ENCODE measurements at regions not wholly inside any gene's neighbourhood (a gene's known extent, or its start where the extent isn't known, plus 50 kb on each side); places are given as distances from the start of the nearest gene placed in this dataset.

DNA sequence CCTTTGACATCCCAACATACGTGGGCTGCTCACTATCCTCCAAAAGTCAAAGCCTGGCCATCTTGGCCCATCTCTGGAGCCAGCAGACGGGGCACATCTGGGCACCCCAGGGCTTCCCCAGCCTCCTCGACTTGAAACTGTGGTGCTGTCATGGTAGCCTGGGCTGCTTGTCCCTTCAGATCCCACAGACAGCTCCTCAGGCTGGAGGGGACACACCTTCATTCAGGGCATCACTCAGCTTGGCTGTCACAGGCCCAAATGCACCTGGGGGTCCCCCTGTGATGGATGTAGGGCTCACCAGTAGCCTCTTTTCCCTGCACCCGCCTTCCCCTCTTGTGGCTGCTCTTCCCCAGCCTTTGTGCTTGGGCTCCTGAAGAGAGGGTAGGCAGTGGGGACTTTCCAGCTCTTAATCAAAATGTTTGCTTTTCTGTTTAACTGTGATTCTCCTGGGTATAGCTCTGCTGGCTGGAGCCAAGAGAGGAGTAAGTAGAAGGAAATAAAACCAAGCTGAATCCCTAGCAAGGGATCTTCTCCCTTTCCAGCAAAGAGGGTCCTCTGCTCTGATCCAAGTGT is 92.3 kb downstream of the GYPC start:
- no peak for DNase-seq

DNA sequence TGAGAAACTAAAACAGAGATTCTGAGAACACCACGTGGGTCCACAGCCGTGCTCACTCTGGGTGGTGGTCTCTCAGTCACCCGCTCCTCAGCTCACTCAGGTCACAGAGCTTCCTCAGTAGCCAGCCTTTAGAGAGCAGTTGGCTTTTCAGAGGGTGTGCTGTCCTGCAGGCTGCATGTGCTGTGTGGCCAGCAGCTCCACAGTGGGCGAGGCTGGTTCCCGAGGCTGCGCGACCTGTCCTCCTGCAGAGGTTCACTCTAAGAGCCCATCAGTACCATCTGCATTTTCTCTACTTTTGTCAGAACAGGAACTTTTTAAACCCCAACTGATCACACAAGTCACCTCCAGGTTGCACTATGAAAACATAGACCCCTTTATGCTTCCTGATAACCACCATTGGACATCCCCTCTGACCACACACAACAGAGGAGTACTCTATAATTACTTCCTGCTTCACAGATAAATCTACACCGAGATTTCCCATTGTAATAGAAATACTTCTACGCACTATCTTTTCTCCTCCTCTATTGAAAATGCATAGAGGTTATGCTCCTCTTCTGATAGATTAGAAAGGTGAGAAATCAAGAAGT is 93.1 kb downstream of the GYPC start:
- DNase-seq: no peak

DNA sequence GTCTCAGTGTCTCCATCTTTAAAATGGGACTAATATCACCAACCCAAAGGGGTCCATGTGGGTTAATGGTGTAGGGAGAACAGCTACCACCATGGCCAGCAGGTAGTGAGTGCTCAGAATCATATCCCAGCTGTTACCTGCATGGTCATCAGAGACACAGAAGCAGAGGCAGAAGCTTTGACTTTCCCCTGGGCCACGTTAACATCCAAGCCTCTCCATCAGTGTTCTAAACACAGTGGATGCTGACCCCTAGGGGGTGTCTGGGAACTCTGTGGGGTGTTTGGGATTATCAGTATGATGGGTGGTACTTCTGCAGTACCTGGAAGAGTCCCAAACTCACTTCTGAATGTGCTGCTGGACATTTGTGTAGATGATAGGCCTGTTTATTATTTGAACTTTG is 93.6 kb downstream of the GYPC start:
- peak; percentile 1 for DNase-seq

DNA sequence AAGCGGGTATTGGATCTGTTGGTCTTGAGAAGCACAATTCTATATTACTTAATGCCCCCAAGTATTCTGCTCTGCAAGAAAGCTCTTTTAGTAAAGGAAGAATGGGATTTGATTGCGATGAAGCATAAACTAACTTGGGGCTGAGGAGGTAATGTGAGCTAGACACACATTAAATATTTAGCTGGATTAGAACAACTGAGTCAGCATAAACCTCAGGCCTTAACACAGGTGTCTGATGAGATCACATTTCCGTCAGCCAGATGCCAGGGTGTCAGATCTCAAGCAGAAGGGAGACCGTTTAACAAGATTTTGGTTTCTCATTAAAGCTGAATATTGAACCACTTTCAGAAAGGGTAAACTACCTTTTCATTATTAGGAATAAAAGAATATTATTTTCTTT is 94.5 kb downstream of the GYPC start:
- no peak for DNase-seq

DNA sequence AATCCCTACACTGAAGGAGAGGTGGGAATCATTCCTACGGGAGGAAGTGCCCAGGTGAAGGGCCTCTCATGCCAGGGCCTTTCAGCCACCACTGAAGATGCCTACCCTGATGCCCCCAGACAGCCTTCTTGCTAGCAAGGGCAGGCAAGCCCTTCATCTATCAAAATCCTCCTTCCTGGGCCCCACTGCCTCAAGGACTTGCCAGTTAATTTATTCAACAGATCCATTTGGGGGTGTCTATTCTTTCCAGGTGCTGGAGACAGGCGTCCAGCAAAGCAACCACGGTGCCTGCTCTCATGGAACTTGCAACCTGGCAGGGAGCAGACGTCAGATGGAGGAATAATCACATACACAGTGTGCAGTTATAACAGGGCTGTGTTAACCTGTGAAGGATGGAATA is 95.5 kb downstream of the GYPC start:
- no peak for DNase-seq

DNA sequence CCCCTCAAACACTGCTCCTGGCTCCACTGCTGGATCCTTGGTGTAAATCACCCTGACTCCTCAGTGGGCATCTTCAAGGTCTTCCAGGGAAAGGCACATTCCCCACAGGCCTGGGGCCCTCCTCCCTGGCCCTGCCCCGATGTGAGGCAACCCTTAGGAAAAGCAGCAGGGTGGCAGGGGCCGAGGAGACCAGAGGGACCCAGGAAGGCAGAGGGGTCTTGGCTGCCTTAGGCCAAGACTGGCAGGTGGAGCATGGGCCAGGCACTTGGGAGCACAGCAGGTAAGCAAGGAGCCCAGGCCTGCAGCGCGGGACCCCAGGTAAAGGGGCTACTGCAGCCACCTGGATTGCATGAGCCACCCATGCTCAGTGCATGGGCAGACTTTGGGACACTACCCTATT is 96.9 kb downstream of the GYPC start:
- DNase-seq: no peak

DNA sequence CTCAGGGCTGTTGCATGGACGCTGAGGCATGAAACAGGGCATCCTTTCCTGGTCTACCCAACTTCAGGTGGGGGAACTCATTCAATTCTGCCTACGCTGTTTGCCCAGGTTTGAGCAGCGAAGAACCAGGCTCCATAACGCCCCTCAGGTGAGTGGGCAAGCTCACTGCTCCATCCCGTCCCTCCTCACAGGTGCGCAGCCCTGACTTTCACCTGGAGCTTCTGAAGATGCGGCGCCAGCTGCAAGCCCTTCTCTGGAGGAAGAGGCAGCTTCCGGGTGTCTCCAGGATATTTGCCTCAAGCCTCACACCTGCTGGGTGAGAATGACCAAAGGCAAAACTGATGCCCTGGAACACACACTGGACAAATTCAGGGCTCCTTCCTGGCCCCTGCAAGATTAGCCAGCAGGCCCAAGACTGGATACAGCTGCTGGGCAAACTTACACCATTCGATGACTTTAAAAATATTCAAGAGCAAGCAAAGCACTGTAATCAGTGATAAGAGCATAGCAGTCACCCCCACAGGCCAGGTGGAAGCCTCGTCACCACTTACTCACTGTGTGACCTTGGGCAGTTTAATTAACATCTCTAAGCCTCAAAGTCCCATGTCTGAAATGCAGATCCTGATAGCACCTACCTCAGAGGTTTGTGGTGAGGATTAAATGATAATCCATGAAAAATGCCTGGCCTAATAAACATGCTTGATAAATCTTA is 97.7 kb downstream of the GYPC start:
- DNase-seq: no peak

DNA sequence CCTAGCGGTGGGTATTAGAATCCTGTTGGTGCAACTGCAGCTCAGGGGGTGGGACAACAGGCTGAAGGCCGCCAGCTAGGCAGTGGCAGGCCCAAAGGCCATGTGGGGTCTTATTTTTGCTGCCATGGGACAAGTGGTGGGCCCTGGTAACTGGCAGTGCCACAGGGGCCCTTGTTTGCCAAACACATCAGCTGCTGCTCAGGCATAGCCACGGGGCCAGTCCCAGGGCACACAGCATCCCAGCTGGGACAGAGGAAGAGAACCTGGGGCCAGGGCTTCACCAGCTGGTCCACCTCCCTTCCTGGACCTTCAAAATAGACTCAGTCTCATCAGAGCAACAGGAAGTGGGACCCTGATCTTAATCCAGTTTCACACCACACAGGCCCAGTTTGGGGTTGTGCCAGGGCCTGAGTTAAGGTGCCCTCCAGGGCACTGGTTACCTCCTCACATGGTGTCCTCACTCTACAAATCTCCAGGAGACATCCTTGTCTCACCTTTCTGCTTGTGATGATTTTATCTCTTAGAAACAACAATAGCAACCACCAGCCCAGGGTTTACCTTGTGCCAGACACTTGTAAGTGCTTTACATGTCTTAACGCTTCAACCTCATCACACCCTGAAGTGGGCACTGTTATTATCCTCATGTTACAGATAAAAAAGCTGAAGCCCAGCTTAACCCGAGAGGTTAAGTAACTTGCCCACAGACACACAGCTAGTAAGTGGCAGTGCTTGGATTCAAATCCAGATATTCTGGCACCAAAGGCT is 98.5 kb downstream of the GYPC start:
- DNase-seq: no peak

DNA sequence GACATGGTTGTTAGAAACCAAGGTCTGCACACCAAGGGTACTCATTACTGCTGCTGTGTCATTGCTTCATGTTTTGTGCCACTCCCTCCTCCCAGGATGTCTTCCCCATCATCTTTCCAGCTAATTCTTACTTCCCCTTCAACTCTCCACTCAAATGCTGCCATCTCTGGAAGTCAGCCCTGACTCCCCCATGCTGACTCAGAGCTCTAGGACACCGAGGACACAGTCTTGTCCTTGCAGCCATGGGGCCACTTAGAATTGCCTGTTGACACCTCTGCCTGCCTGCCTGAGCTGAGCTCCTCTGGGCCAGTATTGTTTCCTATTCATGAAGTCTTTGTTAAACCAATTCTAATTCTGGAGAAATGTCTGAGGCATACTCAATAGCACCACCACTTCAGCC is 100.2 kb downstream of the GYPC start:
- no peak for DNase-seq

DNA sequence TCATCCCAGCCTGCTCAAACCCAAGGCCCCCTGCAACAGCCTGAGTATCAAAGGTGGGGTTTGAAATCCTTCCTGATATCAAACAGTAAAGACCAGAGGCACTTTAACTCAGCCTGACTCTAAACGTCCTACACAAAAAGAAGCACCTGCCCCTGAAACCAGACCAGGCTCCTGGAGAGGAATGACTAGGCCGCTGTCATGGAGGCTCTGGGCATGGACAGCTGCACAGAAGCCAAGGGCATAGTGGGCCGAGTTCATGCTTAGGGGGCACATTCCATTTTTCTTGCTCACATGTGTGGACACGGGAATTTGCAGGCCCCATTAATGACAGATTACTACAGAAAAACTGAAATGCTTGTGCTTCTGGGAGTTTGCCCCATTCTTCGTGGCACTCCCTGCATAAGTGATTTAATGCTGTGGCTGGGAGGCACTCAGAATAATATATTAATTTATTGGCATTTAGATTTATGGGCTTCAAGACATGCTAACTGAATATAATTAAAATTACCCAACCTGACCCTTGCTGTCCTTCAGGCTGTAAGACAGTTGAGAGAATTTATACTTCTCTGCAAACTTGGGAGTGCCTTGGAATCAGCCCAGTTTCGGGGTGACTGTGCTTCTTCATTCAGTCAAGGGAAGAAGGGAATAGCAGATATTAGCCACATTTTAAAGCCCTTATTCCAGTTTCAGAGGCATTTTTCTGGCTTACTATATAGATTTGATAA is 105.5 kb downstream of the GYPC start:
- DNase-seq: no peak

DNA sequence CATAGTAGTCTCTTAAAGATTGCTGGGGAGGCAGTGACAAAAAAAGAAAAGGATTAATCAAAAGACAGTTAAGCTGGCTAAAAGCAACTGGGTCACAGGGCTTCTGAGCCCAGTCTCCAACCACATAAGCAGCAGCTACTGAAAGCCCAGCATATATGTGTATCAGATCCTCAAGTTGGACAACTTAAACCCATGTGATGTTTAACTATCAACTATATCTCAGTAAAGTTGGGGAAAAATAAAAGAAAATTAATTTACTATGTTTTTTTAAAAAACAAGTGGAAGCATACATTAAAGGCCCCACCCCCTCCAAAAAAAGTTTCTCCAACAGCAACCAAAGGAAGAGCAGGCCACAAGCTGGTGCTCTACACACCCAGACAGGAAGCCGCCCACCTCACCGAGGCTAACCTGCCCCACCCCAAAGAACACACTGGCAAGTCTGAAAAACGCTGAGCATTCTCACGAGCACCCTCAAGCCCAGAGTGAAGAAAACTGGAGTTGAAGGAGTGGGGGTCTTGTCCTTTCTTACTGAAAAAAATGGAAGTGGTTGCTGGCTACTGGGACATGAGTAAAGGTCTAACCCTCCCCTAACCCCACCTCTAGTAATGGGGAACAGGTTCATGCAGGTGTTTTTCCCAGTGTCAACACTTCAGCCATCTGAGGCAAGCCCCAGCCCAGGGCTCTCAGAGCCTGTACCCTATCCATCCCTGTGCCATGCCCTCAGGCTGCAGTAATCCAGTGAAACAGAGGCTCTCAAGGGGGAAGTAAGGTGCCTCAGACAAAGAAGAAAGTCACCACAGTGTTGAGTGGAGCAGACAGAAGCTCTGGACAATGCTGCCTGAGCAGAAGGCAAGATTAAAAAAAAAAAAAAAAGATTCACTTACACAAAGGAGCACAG is 106.3 kb downstream of the GYPC start:
- DNase-seq: no peak

DNA sequence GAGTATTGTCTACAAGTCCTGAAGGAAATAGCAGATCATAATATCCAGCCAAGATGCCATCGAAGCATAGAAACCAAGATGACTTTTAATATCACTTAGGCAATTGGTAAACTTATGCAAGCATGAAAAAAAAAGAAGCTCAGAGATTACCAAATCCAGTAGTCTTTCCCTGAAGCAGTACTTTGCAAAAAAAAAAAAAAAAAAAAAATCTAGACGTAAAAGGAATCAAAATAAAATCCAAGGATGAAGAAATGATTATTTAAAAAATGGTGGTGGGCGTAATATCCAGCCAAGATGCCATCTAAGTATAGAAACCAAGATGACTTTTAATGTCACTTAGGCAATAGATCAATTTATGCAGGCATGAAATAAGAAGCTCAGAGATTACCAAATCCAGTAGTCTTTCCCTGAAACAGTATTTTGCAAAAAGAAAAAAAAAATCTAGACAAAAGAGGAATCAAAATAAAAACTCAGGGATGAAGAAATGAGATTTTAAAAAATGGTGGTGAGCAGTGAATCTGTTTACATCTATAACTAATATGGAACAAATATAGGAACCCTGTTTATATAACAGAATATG is 108.8 kb downstream of the GYPC start:
- DNase-seq: no peak

DNA sequence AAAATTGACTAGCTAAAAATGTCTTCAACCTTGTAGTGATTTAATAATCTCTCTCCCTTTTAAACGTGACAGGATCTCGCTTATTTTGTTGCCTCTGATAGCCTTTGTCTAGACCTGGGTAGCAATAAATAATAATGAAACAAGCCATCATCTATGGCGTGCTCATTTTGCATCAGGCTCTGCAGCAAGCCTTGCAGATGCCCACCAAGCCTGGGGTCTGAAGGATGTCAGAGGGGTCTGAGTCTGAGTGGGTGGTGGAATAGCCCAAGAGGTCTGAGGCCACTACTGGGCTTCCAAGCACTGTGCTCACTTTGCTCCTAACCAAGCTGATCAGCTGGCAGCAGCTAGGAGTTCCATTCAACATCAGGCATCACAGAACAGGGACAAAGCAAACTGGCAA is 109.4 kb downstream of the GYPC start:
- DNase-seq: no peak

DNA sequence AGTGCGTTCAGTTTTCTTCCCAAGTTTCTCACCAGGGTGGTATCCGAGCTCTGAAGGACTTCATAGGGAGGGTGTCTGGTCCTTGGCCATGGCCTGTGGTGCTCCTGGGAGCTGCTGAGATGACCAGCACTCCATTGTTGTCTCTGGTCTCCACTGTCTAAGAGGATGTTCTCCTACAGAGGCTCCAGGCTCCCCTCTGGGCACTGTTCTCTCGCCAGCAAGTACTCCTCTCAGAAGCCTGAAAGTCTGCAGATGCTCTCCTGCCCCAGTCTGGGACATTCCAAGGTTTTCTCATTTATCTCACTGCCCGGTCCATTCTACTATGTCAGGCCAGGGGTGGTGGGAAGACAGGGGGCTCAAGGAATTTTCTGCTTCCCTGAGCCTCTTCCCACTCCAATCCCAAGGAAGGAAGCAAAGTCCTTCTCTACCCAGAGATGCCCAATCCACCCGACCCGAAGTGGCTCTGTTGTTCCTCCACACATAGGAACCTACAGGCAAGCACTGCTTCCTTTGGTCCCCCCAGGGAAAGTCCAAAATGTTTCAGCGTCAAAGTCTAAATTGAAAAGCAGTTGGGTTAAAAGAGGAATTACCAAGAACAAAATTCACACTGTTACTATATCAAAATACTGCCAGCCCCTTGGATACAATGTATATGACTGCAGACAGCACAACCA is 110.5 kb downstream of the GYPC start:
- DNase-seq: no peak

DNA sequence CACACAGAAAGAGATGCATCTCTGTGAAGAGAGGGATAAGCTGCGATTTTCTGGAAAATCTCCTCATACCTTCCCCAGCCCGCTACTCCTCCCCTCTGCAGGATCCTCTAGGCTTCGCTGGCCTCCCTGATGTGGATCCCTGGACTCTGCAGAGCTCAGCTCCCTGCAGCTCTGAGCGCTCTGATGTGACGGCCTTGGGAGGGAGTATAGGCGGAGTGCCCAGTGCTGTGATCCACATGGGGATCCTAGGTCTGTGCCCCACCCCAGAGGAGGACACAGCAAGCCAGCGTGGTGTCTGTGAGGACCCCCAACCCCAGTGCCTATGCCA is 111.0 kb downstream of the GYPC start:
- DNase-seq: no peak

DNA sequence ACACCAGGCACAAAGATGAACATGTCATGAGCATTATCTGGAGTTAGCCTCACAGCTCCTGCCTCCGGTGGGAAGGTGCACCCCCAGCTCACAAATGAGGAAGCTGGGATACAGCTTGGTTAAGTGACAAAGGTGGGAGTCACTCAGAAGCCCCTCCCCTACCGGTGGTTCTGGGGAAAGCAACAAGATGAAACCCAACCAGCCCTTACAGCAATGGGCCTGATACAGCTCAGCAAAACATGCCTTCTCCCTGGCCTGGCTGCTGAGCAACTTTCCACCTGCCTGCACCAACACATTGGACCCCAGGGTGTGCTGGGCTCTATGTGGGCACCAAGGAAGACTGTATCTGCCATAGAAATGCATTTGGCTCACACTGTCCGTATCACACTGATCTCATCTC is 113.2 kb downstream of the GYPC start:
- no peak for DNase-seq

DNA sequence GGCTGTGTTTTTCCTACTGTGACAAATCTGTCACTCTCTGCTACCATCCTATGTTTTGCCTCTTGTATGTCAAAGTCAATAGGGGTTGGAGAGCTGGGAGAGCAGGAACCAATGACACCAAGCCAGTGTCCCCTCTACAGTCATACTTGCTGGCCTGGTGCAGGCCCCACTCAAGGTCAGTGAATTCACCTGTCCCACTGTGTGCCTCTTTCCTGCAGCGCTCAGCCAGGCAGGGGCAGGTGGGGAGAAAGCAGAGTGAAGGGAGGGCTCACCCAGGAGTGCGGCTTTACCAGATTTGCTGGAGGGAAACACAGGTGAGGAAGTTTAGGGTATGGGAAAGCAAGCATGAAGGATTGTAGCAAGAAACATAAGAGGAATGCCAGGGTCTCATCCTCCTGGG is 114.5 kb downstream of the GYPC start:
- DNase-seq: no peak

DNA sequence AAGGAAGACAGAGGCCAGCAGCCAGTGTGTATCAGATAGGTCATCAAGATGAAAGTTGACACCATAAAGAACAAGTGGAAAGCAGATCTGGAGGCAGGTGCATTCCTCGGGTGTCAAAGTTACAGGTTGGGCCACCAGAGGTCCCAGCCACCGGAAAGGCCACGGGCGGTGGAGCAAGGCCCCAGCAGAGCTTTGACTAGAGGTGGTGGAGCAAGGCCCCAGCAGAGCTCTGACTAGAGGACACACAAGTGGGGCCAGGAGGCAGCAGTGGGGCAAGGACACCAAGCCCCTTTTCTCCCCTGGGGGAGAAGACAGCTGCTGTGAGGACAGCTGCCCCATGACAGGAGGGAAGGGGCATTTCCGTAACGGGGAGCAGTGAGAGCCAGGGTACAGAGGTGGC is 115.1 kb downstream of the GYPC start:
- no peak for DNase-seq

DNA sequence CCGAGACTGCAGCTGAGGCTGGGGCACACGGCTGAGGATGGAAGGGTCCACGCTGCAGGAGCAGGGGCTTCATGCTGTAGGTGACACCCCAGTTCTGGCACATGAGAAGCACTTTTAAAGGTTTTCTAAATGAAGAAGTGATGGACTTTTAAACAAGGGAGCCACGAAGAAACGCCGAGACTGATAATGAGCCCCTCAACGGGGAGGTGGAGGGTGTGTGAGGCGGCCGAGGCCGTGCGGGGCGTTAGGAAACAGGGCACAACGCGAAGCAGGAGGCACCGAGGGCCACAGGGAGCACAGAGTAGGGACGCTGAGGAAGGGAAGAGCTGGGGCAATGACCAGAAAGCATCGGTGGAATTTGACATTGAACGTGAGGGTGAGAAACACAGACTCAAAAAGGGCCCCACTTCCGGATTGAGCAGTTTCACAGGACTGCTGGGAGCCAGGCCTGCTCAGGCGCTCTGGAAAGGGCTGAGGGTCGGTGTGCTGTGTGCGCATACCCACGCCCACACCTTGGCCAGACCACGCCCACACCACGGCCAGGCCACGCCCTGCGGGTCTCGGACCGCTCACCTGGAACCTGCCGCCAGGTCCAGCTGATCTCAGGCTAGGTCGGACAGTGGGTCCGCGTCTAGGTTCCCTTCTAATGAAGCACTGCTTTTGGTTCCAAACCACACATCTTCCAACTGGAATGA is 115.7 kb downstream of the GYPC start:
- DNase-seq: no peak

DNA sequence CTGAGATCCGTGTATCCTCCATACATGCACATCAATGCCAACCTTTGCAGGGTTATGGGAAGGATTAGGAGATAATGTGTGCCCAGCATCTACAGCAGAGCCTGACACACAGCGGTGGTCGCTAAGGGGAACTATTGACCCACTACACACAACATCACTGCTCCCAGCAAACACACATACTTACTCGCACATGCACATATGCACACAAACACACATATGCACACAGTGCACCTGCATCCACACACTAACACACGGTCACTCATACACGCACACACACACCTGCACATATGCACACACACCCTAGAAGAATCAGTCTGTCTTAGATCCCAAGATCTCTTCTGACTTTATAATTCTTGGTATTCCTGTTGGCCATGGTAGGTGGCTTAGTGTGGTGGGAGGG is 118.3 kb downstream of the GYPC start:
- no peak for DNase-seq

DNA sequence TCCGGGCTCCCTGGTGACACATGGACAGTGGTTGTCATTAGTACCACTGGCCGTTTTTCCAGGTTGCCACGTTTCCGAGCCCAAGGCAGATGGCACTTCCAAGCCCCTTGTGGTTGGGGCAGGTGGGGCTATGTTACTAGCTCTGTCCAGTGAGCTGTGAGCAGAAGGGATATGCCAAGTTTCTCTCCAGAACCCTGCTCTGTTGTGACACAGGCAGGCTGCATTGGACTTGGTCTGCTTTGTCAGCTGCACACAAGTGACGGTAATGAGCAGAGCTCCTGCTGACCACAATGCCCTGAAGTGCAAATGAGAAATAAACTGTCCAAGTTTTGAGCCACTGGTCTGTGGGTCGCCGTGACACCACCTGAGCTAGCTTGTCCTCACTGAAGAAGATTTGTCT is 118.8 kb downstream of the GYPC start:
- no peak for DNase-seq
